ENCODE measurements at regions not wholly inside any gene's neighbourhood (a gene's known extent, or its start where the extent isn't known, plus 50 kb on each side); places are given as distances from the start of the nearest gene placed in this dataset.

- TF ChIP-seq, protein P1, sequence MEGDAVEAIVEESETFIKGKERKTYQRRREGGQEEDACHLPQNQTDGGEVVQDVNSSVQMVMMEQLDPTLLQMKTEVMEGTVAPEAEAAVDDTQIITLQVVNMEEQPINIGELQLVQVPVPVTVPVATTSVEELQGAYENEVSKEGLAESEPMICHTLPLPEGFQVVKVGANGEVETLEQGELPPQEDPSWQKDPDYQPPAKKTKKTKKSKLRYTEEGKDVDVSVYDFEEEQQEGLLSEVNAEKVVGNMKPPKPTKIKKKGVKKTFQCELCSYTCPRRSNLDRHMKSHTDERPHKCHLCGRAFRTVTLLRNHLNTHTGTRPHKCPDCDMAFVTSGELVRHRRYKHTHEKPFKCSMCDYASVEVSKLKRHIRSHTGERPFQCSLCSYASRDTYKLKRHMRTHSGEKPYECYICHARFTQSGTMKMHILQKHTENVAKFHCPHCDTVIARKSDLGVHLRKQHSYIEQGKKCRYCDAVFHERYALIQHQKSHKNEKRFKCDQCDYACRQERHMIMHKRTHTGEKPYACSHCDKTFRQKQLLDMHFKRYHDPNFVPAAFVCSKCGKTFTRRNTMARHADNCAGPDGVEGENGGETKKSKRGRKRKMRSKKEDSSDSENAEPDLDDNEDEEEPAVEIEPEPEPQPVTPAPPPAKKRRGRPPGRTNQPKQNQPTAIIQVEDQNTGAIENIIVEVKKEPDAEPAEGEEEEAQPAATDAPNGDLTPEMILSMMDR (IDR thresholded peaks at IDR 0.05; ENCODE audit: low read depth, low read length, poor library complexity, severe bottlenecking): no peak
- TF ChIP-seq EZH2phosphoT487 (IDR thresholded peaks at IDR 0.05; ENCODE audit: borderline replicate concordance, low read length): no peak
Measured at GRCh38 chr5:91652678-91653077, 269.6 kb upstream of the ARRDC3 start.

Data from DOHH2 (cell line).